A549 (cell line): ENCODE measurements at regions not wholly inside any gene's neighbourhood (a gene's known extent, or its start where the extent isn't known, plus 50 kb on each side); places are given as distances from the start of the nearest gene placed in this dataset.

ENCODE experiments used
- ATAC-seq, 2 experiments: fragments of 200-7000 bp in 1 of 2; fragments of >200 bp in 1 of 2; cut with Nextera tagmentation in 1 of 2; cut with Tn5 transposase in 1 of 2; 3 replicates each; pipeline versions ENCODE4 v1.8.0 to v1.9.1; 2018 to 2020; ENCODE audit warnings: mild to moderate bottlenecking in 1 of 2, moderate library complexity in 1 of 2
- CTCF ChIA-PET: fragments of 300-600 bp; sonication (Branson Sonifier 250); formaldehyde crosslinking; extraction: SDS; loops from one replicate; lab custom pipeline; 2021; ENCODE audit warnings: antibody characterized with exemption, inconsistent platforms; lab: Yijun Ruan, JAX
- POLR2A ChIA-PET: fragments of 350-600 bp; formaldehyde crosslinking; extraction: SDS; loops from one replicate; lab custom pipeline; 2021; ENCODE audit warnings: antibody characterized with exemption, inconsistent platforms; lab: Yijun Ruan, JAX
- DNase-seq, 2 experiments: peaks; one replicate each; pipeline versions ENCODE4 v3.0.0 to v3.0.0-alpha.2; 2011 to 2016; ENCODE audit warnings: low read depth in 1 of 2, low spot score in 1 of 2
- FAIRE-seq: peaks from 2 replicates; lab custom pipeline; 2011; peaks lifted over from hg19 to GRCh38; lab: Jason Lieb, UNC
- H3K27ac ChIP-seq, 2 experiments: fragments of >200 bp; sonication (Bioruptor Twin); formaldehyde crosslinking; 3 replicates each; pipeline ENCODE4 v1.5.1; 2016 to 2017
- H3K4me1 ChIP-seq: fragments of >200 bp; sonication (Bioruptor Twin); formaldehyde crosslinking; 3 replicates; pipeline ENCODE4 v1.6.1; 2016
- H3K4me2 ChIP-seq: fragments of >200 bp; sonication (Bioruptor Twin); formaldehyde crosslinking; 3 replicates; pipeline ENCODE4 v1.6.1; 2016
- H3K4me3 ChIP-seq: fragments of >200 bp; sonication (Bioruptor Twin); formaldehyde crosslinking; 3 replicates; pipeline ENCODE4 v1.5.1; 2016
- H3K9me3 ChIP-seq: fragments of >200 bp; sonication (Bioruptor Twin); formaldehyde crosslinking; 3 replicates; pipeline ENCODE4 v1.6.1; 2016
- ATOH8 ChIP-seq: fragments of 250-450 bp; sonication (Bioruptor Pico); IDR thresholded peaks from 2 replicates; pipeline ENCODE4 v1.5.0; 2020; ENCODE audit warnings: low read depth, mild to moderate bottlenecking, moderate library complexity
- BHLHE40 ChIP-seq: IDR thresholded peaks from 2 replicates; pipeline ENCODE4 v1.6.1; 2012; ENCODE audit warnings: low read depth, low read length, inconsistent platforms
- CBX2 ChIP-seq: fragments of 200-600 bp; sonication (generic); IDR thresholded peaks from 2 replicates; pipeline ENCODE4 v1.6.1; 2016; ENCODE audit warnings: low read depth, mild to moderate bottlenecking, borderline replicate concordance
- CBX8 ChIP-seq: fragments of 200-600 bp; sonication (generic); IDR thresholded peaks from 2 replicates; pipeline ENCODE4 v1.6.1; 2016
- CEBPB ChIP-seq, 2 experiments: fragments of >200 bp in 1 of 2; sonication (Bioruptor Twin) in 1 of 2; formaldehyde crosslinking in 1 of 2; IDR thresholded peaks; 2 replicates each; pipeline ENCODE4 v1.6.1; 2012 to 2016
- CHD2 ChIP-seq: fragments of 150-350 bp; IDR thresholded peaks from 2 replicates; pipeline ENCODE4 v1.6.1; 2014; ENCODE audit warnings: low read length; ENCODE audit not compliant: partially characterized antibody
- EHMT2 ChIP-seq: fragments of 200-600 bp; sonication (generic); IDR thresholded peaks from 2 replicates; pipeline ENCODE4 v1.6.1; 2016; ENCODE audit warnings: antibody characterized with exemption, low read depth, mild to moderate bottlenecking, moderate library complexity
- ELK1 ChIP-seq: fragments of 150-350 bp; IDR thresholded peaks from 2 replicates; pipeline ENCODE4 v1.6.1; 2014; ENCODE audit warnings: low read depth, mild to moderate bottlenecking, low read length
- EP300 ChIP-seq, 2 experiments: fragments of >200 bp; sonication (Bioruptor Twin); formaldehyde crosslinking; IDR thresholded peaks; 2 replicates in 1 of 2; 3 replicates in 1 of 2; pipeline ENCODE4 v1.6.1; 2016 to 2017
- FOSB ChIP-seq: fragments of 250-450 bp; sonication (Bioruptor Pico); IDR thresholded peaks from 2 replicates; pipeline ENCODE4 v1.5.0; 2020; ENCODE audit warnings: mild to moderate bottlenecking, moderate library complexity
- FOSL2 ChIP-seq, 2 experiments: fragments of 450-650 bp in 1 of 2; fragments of >200 bp in 1 of 2; sonication (Bioruptor Twin) in 1 of 2; formaldehyde crosslinking; IDR thresholded peaks; 2 replicates each; pipeline versions ENCODE4 v1.5.0 to v1.6.1; 2016 to 2020; ENCODE audit warnings: mild to moderate bottlenecking in 1 of 2, moderate library complexity in 1 of 2
- GATA3 ChIP-seq: IDR thresholded peaks from 2 replicates; pipeline ENCODE4 v1.6.1; 2012; ENCODE audit warnings: borderline replicate concordance
- HDAC2 ChIP-seq: fragments of 200-600 bp; sonication (generic); IDR thresholded peaks from 2 replicates; pipeline ENCODE4 v1.6.1; 2016
- JUN ChIP-seq, 2 experiments: fragments of >200 bp; sonication (Bioruptor Twin); formaldehyde crosslinking; IDR thresholded peaks; 2 replicates in 1 of 2; 3 replicates in 1 of 2; pipeline ENCODE4 v1.6.1; 2016 to 2017
- MAFK ChIP-seq: fragments of 450-650 bp; IDR thresholded peaks from 2 replicates; pipeline ENCODE4 v1.6.1; 2014; ENCODE audit not compliant: partially characterized antibody
- MAZ ChIP-seq: fragments of 150-350 bp; IDR thresholded peaks from 2 replicates; pipeline ENCODE4 v1.6.1; 2014; ENCODE audit warnings: antibody characterized with exemption, low read depth, low read length, borderline replicate concordance
- NFE2L2 ChIP-seq: fragments of 150-350 bp; conservative IDR thresholded peaks from 2 replicates; pipeline ENCODE4 v1.6.1; 2014; ENCODE audit warnings: low read length
- NR3C1 ChIP-seq: fragments of >200 bp; sonication (Bioruptor Twin); formaldehyde crosslinking; IDR thresholded peaks from 3 replicates; pipeline ENCODE4 v1.6.1; 2017
- PHF8 ChIP-seq: fragments of 200-600 bp; sonication (generic); IDR thresholded peaks from 2 replicates; pipeline ENCODE4 v1.6.1; 2016; ENCODE audit warnings: low read depth, mild to moderate bottlenecking, antibody characterized with exemption, moderate library complexity, borderline replicate concordance
- RAD21 ChIP-seq, 2 experiments: fragments of >200 bp in 1 of 2; sonication (Bioruptor Twin) in 1 of 2; formaldehyde crosslinking in 1 of 2; IDR thresholded peaks in 1 of 2; conservative IDR thresholded peaks in 1 of 2; 2 replicates in 1 of 2; 3 replicates in 1 of 2; pipeline ENCODE4 v1.6.1; 2012 to 2018; ENCODE audit warnings: inconsistent platforms in 1 of 2
- RARB ChIP-seq: fragments of 250-450 bp; sonication (Bioruptor Pico); IDR thresholded peaks from 2 replicates; pipeline ENCODE4 v1.8.0; 2021; ENCODE audit warnings: mild to moderate bottlenecking, moderate library complexity
- RFX5 ChIP-seq: fragments of 450-650 bp; IDR thresholded peaks from 2 replicates; pipeline ENCODE4 v1.7.1; 2014; ENCODE audit warnings: antibody characterized with exemption, mild to moderate bottlenecking, moderate library complexity
- RNF2 ChIP-seq: fragments of 200-600 bp; sonication (generic); IDR thresholded peaks from 2 replicates; pipeline ENCODE4 v1.6.1; 2016; ENCODE audit warnings: low read depth, mild to moderate bottlenecking, antibody characterized with exemption, moderate library complexity, borderline replicate concordance
- SMC3 ChIP-seq: fragments of >200 bp; sonication (Bioruptor Twin); formaldehyde crosslinking; IDR thresholded peaks from 3 replicates; pipeline ENCODE4 v1.6.1; 2018; ENCODE audit warnings: inconsistent platforms
- SREBF2 ChIP-seq: fragments of 450-650 bp; IDR thresholded peaks from 2 replicates; pipeline ENCODE4 v1.6.1; 2014; ENCODE audit warnings: mild to moderate bottlenecking, moderate library complexity
- TFCP2L1 ChIP-seq: fragments of 250-450 bp; sonication (Bioruptor Pico); IDR thresholded peaks from 2 replicates; pipeline ENCODE4 v1.5.0; 2021; ENCODE audit warnings: mild to moderate bottlenecking
- ZC3H11A ChIP-seq: fragments of 450-650 bp; IDR thresholded peaks from 2 replicates; pipeline ENCODE4 v1.6.1; 2014; ENCODE audit warnings: antibody characterized with exemption, mild to moderate bottlenecking
- ZFP36 ChIP-seq: fragments of 450-650 bp; IDR thresholded peaks from 2 replicates; pipeline ENCODE4 v1.6.1; 2014; ENCODE audit warnings: borderline replicate concordance; ENCODE audit not compliant: partially characterized antibody
- WGBS: methylation state at CpG from one replicate; pipeline ENCODE4 v1.1.6; 2017; ENCODE audit errors: missing lambda C conversion rate; 5-methylcytosine and 5-hydroxymethylcytosine counted together
- TF ChIP-seq, protein P1 (sequence below): IDR thresholded peaks from 2 replicates; pipeline ENCODE4 v1.6.1; 2012
- TF ChIP-seq, protein P2 (sequence below): IDR thresholded peaks from 2 replicates; pipeline ENCODE4 v1.6.1; 2012; ENCODE audit warnings: low read depth, borderline replicate concordance
- TF ChIP-seq, protein P3 (sequence below): fragments of >200 bp; sonication (Bioruptor Twin); formaldehyde crosslinking; IDR thresholded peaks from 3 replicates; pipeline ENCODE4 v1.5.1; 2016

- TF ChIP-seq CHD2 (no peak), EP300 (IDR thresholded peaks at IDR 0.05) (no peak), ATOH8 (CRISPR knock-in tag) (no peak), ZFP36 (no peak), HDAC2 (no peak), RAD21 (conservative IDR thresholded peaks at IDR 0.05 in 1 of 2, IDR thresholded peaks at IDR 0.05 in 1 of 2) (no peak)
- 60% methylated on average over 2 of the region's 2 CpGs for WGBS
- Histone ChIP-seq H3K9me3 (no peaks in the 10 kb centered on the region), H3K4me3 (no peak overlapping the region), H3K4me2 (no peak overlapping the region), H3K4me1 (no peaks in the 10 kb centered on the region), H3K27ac (no peak overlapping the region)
- ChIA-PET CTCF (no interaction called here), POLR2A (no interaction called here)
- FAIRE-seq, result no peak
- no peak for ATAC-seq
- DNase-seq, result no peak
Observed at GRCh38 chr10:18735711-18736110, 76.5 kb downstream of the ARL5B start.

GRCh38 chr10:18737236-18737635, 78.0 kb downstream of the ARL5B start:
- DNase-seq (no peak), FAIRE-seq (no peak), ATAC-seq (no peak; a peak in 1 of 6 replicates)
- no peak overlapping the region for H3K27ac ChIP-seq
- no peaks in the 10 kb centered on the region for H3K9me3 ChIP-seq
- TF ChIP-seq RARB (CRISPR knock-in tag) (no peak), BHLHE40 (no peak), EHMT2 (no peak), PHF8 (no peak), GATA3 (no peak), RFX5 (no peak), SREBF2 (no peak), HDAC2 (no peak), CBX8 (no peak), FOSL2 (IDR thresholded peaks at IDR 0.05) (no peak), FOSL2 (CRISPR knock-in tag; IDR thresholded peaks at IDR 0.05) (no peak)
- TF ChIP-seq, protein P1, sequence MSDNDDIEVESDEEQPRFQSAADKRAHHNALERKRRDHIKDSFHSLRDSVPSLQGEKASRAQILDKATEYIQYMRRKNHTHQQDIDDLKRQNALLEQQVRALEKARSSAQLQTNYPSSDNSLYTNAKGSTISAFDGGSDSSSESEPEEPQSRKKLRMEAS, result no peak
- TF ChIP-seq, protein P2, sequence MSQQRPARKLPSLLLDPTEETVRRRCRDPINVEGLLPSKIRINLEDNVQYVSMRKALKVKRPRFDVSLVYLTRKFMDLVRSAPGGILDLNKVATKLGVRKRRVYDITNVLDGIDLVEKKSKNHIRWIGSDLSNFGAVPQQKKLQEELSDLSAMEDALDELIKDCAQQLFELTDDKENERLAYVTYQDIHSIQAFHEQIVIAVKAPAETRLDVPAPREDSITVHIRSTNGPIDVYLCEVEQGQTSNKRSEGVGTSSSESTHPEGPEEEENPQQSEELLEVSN, result no peak
- no peak overlapping the region for H3K4me3 ChIP-seq
- H3K4me2 ChIP-seq, result no peak overlapping the region
- WGBS, result 4% methylated on average over 2 of the region's 2 CpGs
- ChIA-PET POLR2A (no interaction called here), CTCF (no interaction called here)
- H3K4me1 ChIP-seq, result no peaks in the 10 kb centered on the region

DNA sequence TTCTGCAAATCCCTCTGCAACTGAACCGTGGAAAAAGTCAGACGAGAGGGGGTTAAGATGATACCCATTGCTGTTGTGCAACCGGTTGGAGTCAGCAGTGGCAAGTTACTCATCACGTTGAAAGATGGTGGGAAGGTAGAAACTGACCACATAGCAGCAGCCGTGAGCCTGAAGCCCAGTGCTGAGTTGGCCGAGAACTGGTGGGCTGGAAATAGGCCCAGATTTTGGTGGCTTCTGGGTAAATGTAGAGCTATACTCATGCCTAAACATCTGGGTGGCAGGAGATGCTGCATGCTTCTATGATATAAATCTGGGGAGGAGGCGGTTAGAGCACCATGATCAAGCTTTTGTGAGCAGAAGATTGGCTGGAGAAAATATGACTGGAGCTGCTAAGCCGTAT, 78.6 kb downstream of the ARL5B start:
- WGBS, result 34% methylated on average over 8 of the region's 8 CpGs
- CTCF ChIA-PET, result no interaction called here
- H3K27ac ChIP-seq, result no peak overlapping the region
- ATAC-seq, result no peak; a peak in 1 of 6 replicates
- no peak for TF ChIP-seq CEBPB (IDR thresholded peaks at IDR 0.05)
- no peak for TF ChIP-seq NR3C1
- TF ChIP-seq JUN (IDR thresholded peaks at IDR 0.05), result no peak
- TF ChIP-seq FOSB (CRISPR knock-in tag), result no peak
- TF ChIP-seq SMC3, result no peak
- TF ChIP-seq ZC3H11A, result no peak
- TF ChIP-seq NFE2L2, result no peak
- no peak for TF ChIP-seq ELK1
- TF ChIP-seq, protein P3, sequence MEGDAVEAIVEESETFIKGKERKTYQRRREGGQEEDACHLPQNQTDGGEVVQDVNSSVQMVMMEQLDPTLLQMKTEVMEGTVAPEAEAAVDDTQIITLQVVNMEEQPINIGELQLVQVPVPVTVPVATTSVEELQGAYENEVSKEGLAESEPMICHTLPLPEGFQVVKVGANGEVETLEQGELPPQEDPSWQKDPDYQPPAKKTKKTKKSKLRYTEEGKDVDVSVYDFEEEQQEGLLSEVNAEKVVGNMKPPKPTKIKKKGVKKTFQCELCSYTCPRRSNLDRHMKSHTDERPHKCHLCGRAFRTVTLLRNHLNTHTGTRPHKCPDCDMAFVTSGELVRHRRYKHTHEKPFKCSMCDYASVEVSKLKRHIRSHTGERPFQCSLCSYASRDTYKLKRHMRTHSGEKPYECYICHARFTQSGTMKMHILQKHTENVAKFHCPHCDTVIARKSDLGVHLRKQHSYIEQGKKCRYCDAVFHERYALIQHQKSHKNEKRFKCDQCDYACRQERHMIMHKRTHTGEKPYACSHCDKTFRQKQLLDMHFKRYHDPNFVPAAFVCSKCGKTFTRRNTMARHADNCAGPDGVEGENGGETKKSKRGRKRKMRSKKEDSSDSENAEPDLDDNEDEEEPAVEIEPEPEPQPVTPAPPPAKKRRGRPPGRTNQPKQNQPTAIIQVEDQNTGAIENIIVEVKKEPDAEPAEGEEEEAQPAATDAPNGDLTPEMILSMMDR, result no peak
- no peak for TF ChIP-seq CBX2
- no peak for TF ChIP-seq CBX8
- TF ChIP-seq MAFK, result no peak
- no peak for TF ChIP-seq PHF8
- no peak for TF ChIP-seq FOSL2 (IDR thresholded peaks at IDR 0.05)
- TF ChIP-seq FOSL2 (CRISPR knock-in tag; IDR thresholded peaks at IDR 0.05), result no peak
- TF ChIP-seq MAZ, result no peak
- no peak for TF ChIP-seq TFCP2L1 (CRISPR knock-in tag)
- TF ChIP-seq RNF2, result no peak
- TF ChIP-seq, all 56 proteins: peak for 0
- no peaks in the 10 kb centered on the region for H3K4me1 ChIP-seq
- H3K4me2 ChIP-seq, result no peak overlapping the region
- no peak overlapping the region for H3K4me3 ChIP-seq
- no peak for FAIRE-seq
- no peaks in the 10 kb centered on the region for H3K9me3 ChIP-seq
- POLR2A ChIA-PET, result no interaction called here
- DNase-seq, result no peak
